Fibroblast of mammary gland (primary cell): ENCODE measurements at regions not wholly inside any gene's neighbourhood (a gene's known extent, or its start where the extent isn't known, plus 50 kb on each side); places are given as distances from the start of the nearest gene placed in this dataset.

Source experiments
- DNase-seq: peaks from one replicate; pipeline ENCODE4 v3.0.0-alpha.2; 2010; ENCODE audit warnings: low read depth
- H3K4me3 ChIP-seq: 2 replicates; pipeline ENCODE4 v1.5.1; 2011; ENCODE audit warnings: low read depth, mild to moderate bottlenecking, low read length, moderate library complexity; ENCODE audit not compliant: control insufficient read depth
- TF ChIP-seq, protein P1 (sequence below): conservative IDR thresholded peaks from 2 replicates; pipeline ENCODE4 v1.5.1; 2011; ENCODE audit warnings: low read depth, low read length, inconsistent platforms; ENCODE audit not compliant: control insufficient read depth, insufficient read depth

DNA sequence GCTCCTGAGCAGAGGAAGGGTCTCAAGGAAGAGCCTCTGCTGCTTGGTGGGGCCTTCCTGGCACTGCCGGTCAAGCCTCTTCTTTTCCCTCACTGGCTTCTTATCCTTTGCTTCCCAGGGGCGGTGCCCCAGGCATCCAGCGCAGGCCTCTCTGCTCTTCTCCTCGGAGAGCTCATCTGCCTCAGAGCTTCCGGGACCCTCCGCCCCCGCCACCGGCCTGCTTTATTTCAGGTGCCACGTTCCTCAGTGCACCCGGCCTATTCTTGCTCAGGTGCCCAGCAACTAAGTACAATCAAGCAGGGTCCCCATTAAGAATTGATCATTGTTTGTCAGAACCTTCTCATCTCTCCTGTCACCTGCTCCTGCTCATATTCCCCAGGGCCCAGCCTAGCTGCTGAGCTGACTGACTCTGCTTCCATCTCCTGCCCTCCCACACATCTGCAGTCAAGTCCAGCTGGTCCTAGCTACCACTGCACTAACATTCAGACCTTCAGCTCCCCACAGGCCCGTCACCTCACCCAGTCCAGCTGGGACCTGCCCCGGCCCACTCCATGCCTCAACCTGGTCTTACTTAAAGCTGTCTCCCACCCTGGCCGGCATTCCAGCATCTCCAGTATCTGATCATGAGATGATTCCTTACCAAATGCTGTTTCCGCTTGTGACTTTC is 114.3 kb upstream of the BOD1 start:
- DNase-seq = no peak
- TF ChIP-seq, protein P1, sequence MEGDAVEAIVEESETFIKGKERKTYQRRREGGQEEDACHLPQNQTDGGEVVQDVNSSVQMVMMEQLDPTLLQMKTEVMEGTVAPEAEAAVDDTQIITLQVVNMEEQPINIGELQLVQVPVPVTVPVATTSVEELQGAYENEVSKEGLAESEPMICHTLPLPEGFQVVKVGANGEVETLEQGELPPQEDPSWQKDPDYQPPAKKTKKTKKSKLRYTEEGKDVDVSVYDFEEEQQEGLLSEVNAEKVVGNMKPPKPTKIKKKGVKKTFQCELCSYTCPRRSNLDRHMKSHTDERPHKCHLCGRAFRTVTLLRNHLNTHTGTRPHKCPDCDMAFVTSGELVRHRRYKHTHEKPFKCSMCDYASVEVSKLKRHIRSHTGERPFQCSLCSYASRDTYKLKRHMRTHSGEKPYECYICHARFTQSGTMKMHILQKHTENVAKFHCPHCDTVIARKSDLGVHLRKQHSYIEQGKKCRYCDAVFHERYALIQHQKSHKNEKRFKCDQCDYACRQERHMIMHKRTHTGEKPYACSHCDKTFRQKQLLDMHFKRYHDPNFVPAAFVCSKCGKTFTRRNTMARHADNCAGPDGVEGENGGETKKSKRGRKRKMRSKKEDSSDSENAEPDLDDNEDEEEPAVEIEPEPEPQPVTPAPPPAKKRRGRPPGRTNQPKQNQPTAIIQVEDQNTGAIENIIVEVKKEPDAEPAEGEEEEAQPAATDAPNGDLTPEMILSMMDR = no peak
- H3K4me3 ChIP-seq = no peak overlapping the region

GRCh38 chr5:173733021-173733420 is 116.6 kb upstream of the BOD1 start:
- no peak overlapping the region for H3K4me3 ChIP-seq
- DNase-seq = no peak
- TF ChIP-seq, protein P1 = no peak

- TF ChIP-seq, protein P1 = no peak
- no peak overlapping the region for H3K4me3 ChIP-seq
- no peak for DNase-seq
Measured at GRCh38 chr5:173733425-173733824, 117.0 kb upstream of the BOD1 start.

DNA sequence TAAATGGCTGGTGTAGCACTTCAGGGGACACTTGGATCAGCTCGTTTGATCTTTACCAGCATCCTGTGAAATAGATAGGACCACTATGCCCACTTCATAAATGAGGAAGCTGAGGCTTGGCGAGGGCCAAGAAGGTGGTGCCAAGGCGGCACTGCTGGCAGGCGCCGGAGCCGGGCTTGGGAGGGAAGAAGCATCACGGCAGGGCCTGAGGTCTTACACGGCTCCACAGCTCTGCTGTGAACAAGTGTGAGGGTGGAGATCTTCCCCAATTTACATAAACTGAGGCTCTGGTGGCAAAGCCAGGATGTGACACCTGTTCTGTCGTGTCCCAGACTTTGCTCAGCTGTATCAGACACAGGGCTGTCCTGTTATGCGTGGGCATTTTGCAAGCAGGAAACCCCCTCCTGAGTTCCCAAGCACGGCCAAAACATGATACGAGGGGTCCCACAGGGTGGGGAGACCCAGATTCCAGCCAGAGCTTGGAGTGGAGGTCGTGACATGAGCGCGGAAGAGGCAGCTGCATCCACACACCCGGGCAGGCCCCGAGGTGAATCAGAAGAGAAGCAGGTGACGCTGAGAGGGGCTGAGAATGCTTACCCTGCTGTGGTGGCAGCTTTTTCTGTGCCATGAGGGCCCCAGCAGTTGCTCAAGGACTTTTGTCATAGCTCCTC is 117.5 kb upstream of the BOD1 start:
- DNase-seq = no peak
- no peak overlapping the region for H3K4me3 ChIP-seq
- TF ChIP-seq, protein P1 = no peak

DNA sequence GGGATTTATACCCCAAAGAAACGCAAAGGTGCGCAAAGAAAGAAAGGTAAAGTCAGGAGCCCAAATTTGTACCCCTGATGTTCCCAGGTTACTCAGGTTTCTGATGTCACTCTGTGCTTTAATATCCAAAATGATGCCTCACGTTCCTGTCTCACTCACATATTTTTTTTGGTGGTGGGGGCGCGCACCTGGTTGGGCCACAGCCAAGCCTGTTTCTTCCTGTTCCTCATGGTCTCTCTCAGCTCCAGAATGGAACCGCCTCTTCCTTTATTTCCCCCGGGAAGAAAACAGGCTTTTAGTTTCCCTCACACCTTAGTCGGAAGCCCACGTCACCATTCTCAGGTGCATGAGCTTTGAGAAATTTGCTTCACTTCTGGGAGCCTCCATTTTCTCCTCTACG is 118.3 kb upstream of the BOD1 start:
- TF ChIP-seq, protein P1 = no peak
- no peak overlapping the region for H3K4me3 ChIP-seq
- DNase-seq = no peak

DNA sequence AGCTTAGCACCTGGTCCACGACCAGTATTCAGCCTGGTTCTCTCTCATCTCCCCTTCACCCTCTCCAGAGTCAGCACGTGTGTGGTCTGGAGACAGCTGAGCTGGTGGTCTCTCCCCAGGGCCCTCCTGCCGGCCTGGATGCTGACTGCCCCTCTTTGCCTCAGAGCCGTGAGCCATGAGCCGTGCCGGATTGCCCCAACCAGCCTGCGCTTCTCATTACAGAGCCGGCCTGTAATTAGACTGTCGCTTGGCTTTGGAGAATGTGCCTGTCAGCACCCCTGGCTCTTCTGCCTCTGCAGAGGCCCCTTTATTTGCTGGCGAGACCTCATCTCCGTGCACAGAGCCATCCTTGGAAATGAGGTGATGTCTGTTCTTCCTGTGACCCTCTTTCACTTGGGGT is 118.7 kb upstream of the BOD1 start:
- no peak for DNase-seq
- no peak overlapping the region for H3K4me3 ChIP-seq
- TF ChIP-seq, protein P1 = no peak

DNA sequence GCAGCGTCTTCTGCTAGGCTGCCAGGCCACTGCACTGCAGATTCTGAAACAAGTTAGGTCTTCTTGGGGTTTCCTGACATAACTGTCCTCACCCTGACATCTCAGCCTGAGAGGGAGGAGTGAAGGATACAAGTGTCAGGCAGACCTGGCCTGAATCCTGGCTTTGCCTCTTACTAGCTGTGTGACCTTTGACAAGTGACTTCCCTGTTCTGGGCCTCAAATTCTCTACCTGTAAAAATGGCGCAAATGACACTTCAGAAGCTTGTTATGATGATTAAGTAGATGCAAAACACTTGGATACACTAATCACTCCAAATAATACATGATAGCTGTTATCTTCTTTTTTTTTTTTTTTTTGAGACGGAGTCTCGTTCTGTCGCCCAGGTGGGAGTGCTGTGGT is 119.2 kb upstream of the BOD1 start:
- no peak for DNase-seq
- no peak overlapping the region for H3K4me3 ChIP-seq
- TF ChIP-seq, protein P1 = no peak
